MM.1S (cell line): ENCODE measurements at regions not wholly inside any gene's neighbourhood (a gene's known extent, or its start where the extent isn't known, plus 50 kb on each side); places are given as distances from the start of the nearest gene placed in this dataset.
A peak's percentile ranks its signal among the peaks of the same experiment; 100 is the strongest.

ENCODE experiments used
- DNase-seq: peaks from one replicate; pipeline ENCODE4 v3.0.0-alpha.2; 2015
- H2AFZ ChIP-seq: fragments of 300-600 bp; sonication (generic); 2 replicates; pipeline ENCODE4 v1.6.0; 2016; ENCODE audit warnings: antibody characterized with exemption, low read length
- H3F3A ChIP-seq: fragments of 300-600 bp; sonication (generic); 2 replicates; pipeline ENCODE4 v1.6.1; 2016; ENCODE audit warnings: mild to moderate bottlenecking, antibody characterized with exemption, low read length, moderate library complexity, mixed read lengths; ENCODE audit not compliant: insufficient read depth
- H3K27ac ChIP-seq: fragments of 300-600 bp; sonication (generic); 2 replicates; pipeline ENCODE4 v1.5.1; 2016; ENCODE audit warnings: mild to moderate bottlenecking, low read length
- H3K27me3 ChIP-seq: fragments of 300-600 bp; sonication (generic); replicated peaks from 2 replicates; pipeline ENCODE4 v1.6.0; 2016; ENCODE audit warnings: low read length; ENCODE audit not compliant: insufficient read depth
- H3K36me3 ChIP-seq: fragments of 300-600 bp; sonication (generic); replicated peaks from 2 replicates; pipeline ENCODE4 v1.6.1; 2016; ENCODE audit warnings: mild to moderate bottlenecking, low read length, mixed read lengths; ENCODE audit not compliant: insufficient read depth
- H3K4me1 ChIP-seq: fragments of 300-600 bp; sonication (generic); 2 replicates; pipeline ENCODE4 v1.6.1; 2016; ENCODE audit warnings: low read length, mixed read lengths
- H3K4me2 ChIP-seq: fragments of 300-600 bp; sonication (generic); 2 replicates; pipeline ENCODE4 v1.6.0; 2016; ENCODE audit warnings: low read depth, low read length
- H3K4me3 ChIP-seq: fragments of 300-600 bp; sonication (generic); 2 replicates; pipeline ENCODE4 v1.5.1; 2016; ENCODE audit warnings: low read length, mixed read lengths
- H3K79me2 ChIP-seq: fragments of 300-600 bp; sonication (generic); 2 replicates; pipeline ENCODE4 v1.6.1; 2016; ENCODE audit warnings: mixed run types, low read length, mixed read lengths
- H3K9ac ChIP-seq: fragments of 300-600 bp; sonication (generic); 2 replicates; pipeline ENCODE4 v1.6.1; 2016; ENCODE audit warnings: low read length, mixed read lengths
- H3K9me2 ChIP-seq: fragments of 300-600 bp; sonication (generic); replicated peaks from 2 replicates; pipeline ENCODE4 v1.6.1; 2016; ENCODE audit warnings: mild to moderate bottlenecking, low read length, mixed read lengths; ENCODE audit not compliant: insufficient read depth
- H3K9me3 ChIP-seq: fragments of 300-600 bp; sonication (generic); replicated peaks from 2 replicates; pipeline ENCODE4 v1.6.1; 2016; ENCODE audit warnings: mild to moderate bottlenecking, low read length, mixed read lengths; ENCODE audit not compliant: insufficient read depth
- H4K20me1 ChIP-seq: fragments of 300-600 bp; sonication (generic); 2 replicates; pipeline ENCODE4 v1.6.1; 2016; ENCODE audit warnings: mild to moderate bottlenecking, low read length, moderate library complexity, mixed read lengths; ENCODE audit not compliant: insufficient read depth
- CTCF ChIP-seq: fragments of 300-600 bp; sonication (generic); IDR thresholded peaks from 2 replicates; pipeline ENCODE4 v1.5.1; 2016; ENCODE audit warnings: antibody characterized with exemption, low read length, mixed read lengths
- EZH2 ChIP-seq: fragments of 300-600 bp; sonication (generic); optimal IDR thresholded peaks from 2 replicates; pipeline ENCODE3; 2017; ENCODE audit warnings: low read depth, mild to moderate bottlenecking, antibody characterized with exemption, low read length, mixed read lengths
- EZH2phosphoT487 ChIP-seq: fragments of 300-600 bp; sonication (generic); IDR thresholded peaks from 2 replicates; pipeline ENCODE4 v1.6.1; 2018; ENCODE audit warnings: antibody characterized with exemption, low read length

- no peaks in the 10 kb centered on the region for H3K27me3 ChIP-seq
- H3K27ac ChIP-seq, result no peak overlapping the region
These were observed 61.7 kb downstream of the SLIT2 start for GRCh38 chr4:20313237-20314030.

GRCh38 chr4:20317424-20317985 is 65.8 kb downstream of the SLIT2 start:
- H3F3A ChIP-seq, result peaks cover 11% of the 10 kb centered on the region
- TF ChIP-seq CTCF (no peak), EZH2 (no peak), EZH2phosphoT487 (no peak)
- DNase-seq, result peak; percentile 39
- no peaks in the 10 kb centered on the region for H3K36me3 ChIP-seq
- no peaks in the 10 kb centered on the region for H3K9me2 ChIP-seq
- peaks cover 23% of the 10 kb centered on the region for H3K4me1 ChIP-seq
- peak overlapping the region; percentile 24; the same call in 1 of the 2 replicates for H3K4me3 ChIP-seq
- H3K79me2 ChIP-seq, result no peaks in the 10 kb centered on the region
- peak overlapping the region; percentile 42; the same call in 1 of the 2 replicates for H3K9ac ChIP-seq
- H4K20me1 ChIP-seq, result no peaks in the 10 kb centered on the region
- H3K27ac ChIP-seq, result peak overlapping the region; percentile 76; the same call in 1 of the 2 replicates
- peak overlapping the region; percentile 82 for H3K4me2 ChIP-seq
- peak overlapping the region; percentile 74 for H2AFZ ChIP-seq
- H3K27me3 ChIP-seq, result no peaks in the 10 kb centered on the region
- H3K9me3 ChIP-seq, result no peaks in the 10 kb centered on the region

More at GRCh38 chr4:20313237-20314030, 61.7 kb downstream of the SLIT2 start:
- TF ChIP-seq EZH2phosphoT487 (no peak), EZH2 (no peak), CTCF (peak; percentile 24)
- no peaks in the 10 kb centered on the region for H3K9me2 ChIP-seq
- H2AFZ ChIP-seq, result no peak overlapping the region
- H3K4me3 ChIP-seq, result no peak overlapping the region
- no peak overlapping the region for H3K4me2 ChIP-seq
- no peaks in the 10 kb centered on the region for H3K9me3 ChIP-seq
- peak; percentile 33 for DNase-seq
- H3K4me1 ChIP-seq, result peaks cover 15% of the 10 kb centered on the region
- H3K9ac ChIP-seq, result no peak overlapping the region
- no peaks in the 10 kb centered on the region for H4K20me1 ChIP-seq
- no peaks in the 10 kb centered on the region for H3K79me2 ChIP-seq
- H3F3A ChIP-seq, result peaks cover 11% of the 10 kb centered on the region
- H3K36me3 ChIP-seq, result no peaks in the 10 kb centered on the region

- H3K9me3 ChIP-seq, result no peaks in the 10 kb centered on the region
- H3K27ac ChIP-seq, result peak overlapping the region; percentile 76
- DNase-seq, result peak; percentile 73
- no peaks in the 10 kb centered on the region for H3K36me3 ChIP-seq
- no peak for TF ChIP-seq EZH2phosphoT487
- TF ChIP-seq CTCF, result no peak
- no peak for TF ChIP-seq EZH2
- H3F3A ChIP-seq, result peaks cover 11% of the 10 kb centered on the region
- peaks cover 23% of the 10 kb centered on the region for H3K4me1 ChIP-seq
- peak overlapping the region; percentile 74 for H2AFZ ChIP-seq
- H4K20me1 ChIP-seq, result no peaks in the 10 kb centered on the region
- peak overlapping the region; percentile 42 for H3K9ac ChIP-seq
- peak overlapping the region; percentile 43 for H3K4me3 ChIP-seq
- H3K4me2 ChIP-seq, result peak overlapping the region; percentile 82
- H3K79me2 ChIP-seq, result no peaks in the 10 kb centered on the region
- no peaks in the 10 kb centered on the region for H3K9me2 ChIP-seq
- H3K27me3 ChIP-seq, result no peaks in the 10 kb centered on the region
These were observed 66.5 kb downstream of the SLIT2 start for GRCh38 chr4:20318001-20318908.
